IMR-90 (cell line): ENCODE measurements at regions not wholly inside any gene's neighbourhood (a gene's known extent, or its start where the extent isn't known, plus 50 kb on each side); places are given as distances from the start of the nearest gene placed in this dataset.

Experiments
- ATAC-seq: fragments of 200-7000 bp; cut with Tn5 transposase; 2 replicates; pipeline ENCODE4 v1.9.1; 2020; ENCODE audit warnings: low read depth, mild to moderate bottlenecking, moderate library complexity
- BruUV-seq: library from RNA; stranded (reverse); fragments of 400-500 nt; replicated peaks from 2 replicates; lab custom pipeline; 2021; lab: Mats Ljungman, UMichigan
- CTCF ChIA-PET: fragments of 300-600 bp; formaldehyde crosslinking; extraction: SDS; loops from one replicate; lab custom pipeline; 2021; ENCODE audit warnings: antibody characterized with exemption; lab: Yijun Ruan, JAX
- POLR2A ChIA-PET: fragments of 300-600 bp; sonication (Branson Sonifier 250); formaldehyde crosslinking; loops from one replicate; lab custom pipeline; 2022; ENCODE audit warnings: antibody characterized with exemption; ENCODE audit not compliant: unreplicated experiment; lab: Charles Lee
- DNase-seq: peaks from one replicate; pipeline ENCODE4 v3.0.0; 2013
- H2AFZ ChIP-seq: replicated peaks from 2 replicates; pipeline ENCODE3; 2013; ENCODE audit warnings: low read length, mild to moderate bottlenecking; ENCODE audit not compliant: poor library complexity
- H2AK5ac ChIP-seq: 2 replicates; pipeline ENCODE4 v1.6.1; 2013; ENCODE audit warnings: low read depth, low read length, inconsistent platforms
- H2AK9ac ChIP-seq: replicated peaks from 2 replicates; pipeline ENCODE3; 2013; ENCODE audit warnings: mild to moderate bottlenecking, low read depth, low read length, moderate library complexity; ENCODE audit not compliant: poor library complexity
- H2BK120ac ChIP-seq: 2 replicates; pipeline ENCODE4 v1.6.1; 2013; ENCODE audit warnings: low read depth, low read length, inconsistent platforms
- H2BK15ac ChIP-seq: 3 replicates; pipeline ENCODE4 v1.6.1; 2013; ENCODE audit warnings: low read depth, low read length, inconsistent platforms
- H2BK20ac ChIP-seq: 2 replicates; pipeline ENCODE4 v1.6.1; 2013; ENCODE audit warnings: low read depth, mild to moderate bottlenecking, inconsistent platforms, low read length, moderate library complexity
- H2BK5ac ChIP-seq: 2 replicates; pipeline ENCODE4 v1.6.1; 2013; ENCODE audit warnings: mild to moderate bottlenecking, low read depth, low read length, inconsistent platforms; ENCODE audit not compliant: poor library complexity, severe bottlenecking
- H3K14ac ChIP-seq: replicated peaks from 2 replicates; pipeline ENCODE4 v1.6.1; 2013; ENCODE audit warnings: low read depth, low read length, inconsistent platforms
- H3K18ac ChIP-seq: 2 replicates; pipeline ENCODE4 v1.6.1; 2013; ENCODE audit warnings: low read depth, low read length, control low read depth
- H3K23ac ChIP-seq: 2 replicates; pipeline ENCODE4 v1.6.1; 2013; ENCODE audit warnings: low read depth, low read length, inconsistent platforms
- H3K27ac ChIP-seq: 2 replicates; pipeline ENCODE4 v1.5.1; 2013; ENCODE audit warnings: mild to moderate bottlenecking, control low read depth, low read length; ENCODE audit not compliant: insufficient read depth
- H3K27me3 ChIP-seq: 2 replicates; pipeline ENCODE4 v1.6.1; 2013; ENCODE audit warnings: low read length; ENCODE audit not compliant: control insufficient read depth, insufficient read depth
- H3K36me3 ChIP-seq: 2 replicates; pipeline ENCODE4 v1.6.1; 2013; ENCODE audit warnings: low read length, mixed read lengths; ENCODE audit not compliant: control insufficient read depth, insufficient read depth
- H3K4ac ChIP-seq: 2 replicates; pipeline ENCODE4 v1.6.1; 2013; ENCODE audit warnings: low read depth, low read length, inconsistent platforms
- H3K4me1 ChIP-seq: 2 replicates; pipeline ENCODE4 v1.6.1; 2013; ENCODE audit warnings: low read length, mixed read lengths; ENCODE audit not compliant: control insufficient read depth, insufficient read depth
- H3K4me2 ChIP-seq: 2 replicates; pipeline ENCODE4 v1.6.1; 2013; ENCODE audit warnings: low read depth, mild to moderate bottlenecking, control low read depth, low read length, moderate library complexity
- H3K4me3 ChIP-seq: 2 replicates; pipeline ENCODE4 v1.5.1; 2013; ENCODE audit warnings: low read depth, mild to moderate bottlenecking, control low read depth, low read length, moderate library complexity; ENCODE audit not compliant: insufficient read depth
- H3K56ac ChIP-seq: 2 replicates; pipeline ENCODE4 v1.6.1; 2013; ENCODE audit warnings: low read length, inconsistent platforms; ENCODE audit not compliant: insufficient read depth; ENCODE audit errors: extremely low read depth
- H3K79me1 ChIP-seq, 2 experiments: 2 replicates each; pipeline ENCODE4 v1.6.1; 2013; ENCODE audit warnings: low read length in 2 of 2, inconsistent platforms in 1 of 2, low read depth in 1 of 2
- H3K9ac ChIP-seq: 2 replicates; pipeline ENCODE4 v1.6.1; 2013; ENCODE audit warnings: low read depth, low read length, control low read depth
- H3K9me1 ChIP-seq: 2 replicates; pipeline ENCODE4 v1.6.1; 2013; ENCODE audit warnings: low read length, inconsistent platforms; ENCODE audit not compliant: insufficient read depth
- H3K9me3 ChIP-seq: 2 replicates; pipeline ENCODE4 v1.6.1; 2013; ENCODE audit warnings: low read length; ENCODE audit not compliant: control insufficient read depth, insufficient read depth
- H4K20me1 ChIP-seq: 2 replicates; pipeline ENCODE4 v1.6.1; 2013; ENCODE audit warnings: low read length, inconsistent platforms; ENCODE audit not compliant: insufficient read depth
- H4K5ac ChIP-seq: 2 replicates; pipeline ENCODE4 v1.6.1; 2013; ENCODE audit warnings: mild to moderate bottlenecking, low read depth, low read length, control low read depth
- H4K8ac ChIP-seq, 2 experiments: 2 replicates each; pipeline ENCODE4 v1.6.1; 2013; ENCODE audit warnings: low read depth in 2 of 2, low read length in 2 of 2, control low read depth in 1 of 2, inconsistent platforms in 1 of 2
- H4K91ac ChIP-seq: 2 replicates; pipeline ENCODE4 v1.6.1; 2013; ENCODE audit warnings: low read depth, low read length, inconsistent platforms; ENCODE audit not compliant: insufficient read depth
- BHLHE40 ChIP-seq: fragments of 150-350 bp; IDR thresholded peaks from 2 replicates; pipeline ENCODE4 v1.6.1; 2016; ENCODE audit warnings: mild to moderate bottlenecking, low read depth, low read length
- CEBPB ChIP-seq: IDR thresholded peaks from 2 replicates; pipeline ENCODE4 v1.6.1; 2012; ENCODE audit warnings: low read depth, low read length, improper control_type of control experiment
- CHD1 ChIP-seq: IDR thresholded peaks from 2 replicates; pipeline ENCODE4 v1.6.1; 2012; ENCODE audit warnings: low read depth, low read length, improper control_type of control experiment
- CTCF ChIP-seq: conservative IDR thresholded peaks from 2 replicates; pipeline ENCODE4 v1.5.1; 2012; ENCODE audit warnings: mild to moderate bottlenecking, low read depth, low read length, improper control_type of control experiment
- FOS ChIP-seq: fragments of 150-350 bp; IDR thresholded peaks from 2 replicates; pipeline ENCODE4 v1.6.1; 2016; ENCODE audit warnings: low read depth, low read length
- MAFK ChIP-seq: IDR thresholded peaks from 2 replicates; pipeline ENCODE4 v1.6.1; 2012; ENCODE audit warnings: low read depth, low read length, improper control_type of control experiment
- MAZ ChIP-seq: IDR thresholded peaks from 2 replicates; pipeline ENCODE4 v1.6.1; 2012; ENCODE audit warnings: low read depth, mild to moderate bottlenecking, low read length, improper control_type of control experiment, moderate library complexity, borderline replicate concordance
- MXI1 ChIP-seq: IDR thresholded peaks from 2 replicates; pipeline ENCODE4 v1.6.1; 2012; ENCODE audit warnings: low read depth, mild to moderate bottlenecking, low read length, moderate library complexity, borderline replicate concordance
- NFE2L2 ChIP-seq: fragments of 150-350 bp; IDR thresholded peaks from 2 replicates; pipeline ENCODE4 v1.6.1; 2016; ENCODE audit warnings: low read depth, mild to moderate bottlenecking, low read length
- POLR2A ChIP-seq: IDR thresholded peaks from 2 replicates; pipeline ENCODE4 v1.6.1; 2012; ENCODE audit warnings: mild to moderate bottlenecking, low read depth, low read length
- RAD21 ChIP-seq: IDR thresholded peaks from 2 replicates; pipeline ENCODE4 v1.6.1; 2012; ENCODE audit warnings: low read length, improper control_type of control experiment
- RCOR1 ChIP-seq: IDR thresholded peaks from 2 replicates; pipeline ENCODE4 v1.6.1; 2012; ENCODE audit warnings: mild to moderate bottlenecking, low read length, improper control_type of control experiment; ENCODE audit not compliant: insufficient replicate concordance
- RFX5 ChIP-seq: IDR thresholded peaks from 2 replicates; pipeline ENCODE4 v1.8.0; 2012; ENCODE audit warnings: low read depth, mild to moderate bottlenecking, low read length, moderate library complexity
- SMC3 ChIP-seq: fragments of 150-350 bp; IDR thresholded peaks from 2 replicates; pipeline ENCODE4 v1.6.1; 2016; ENCODE audit warnings: low read depth, mild to moderate bottlenecking, antibody characterized with exemption, low read length, moderate library complexity
- WGBS, 2 experiments: methylation state at CpG; one replicate each; pipeline versions ENCODE4 v1.1.5 to v1.1.7; 2013; ENCODE audit warnings: missing lambda C conversion rate in 2 of 2; ENCODE audit not compliant: insufficient read length in 1 of 2; ENCODE audit errors: extremely low coverage in 2 of 2; 5-methylcytosine and 5-hydroxymethylcytosine counted together
- dilution Hi-C: fragments of 300-500 bp; cut with HindIII; formaldehyde crosslinking; loops from one replicate; pipeline ENCODE4 v1.14.3; 2018; ENCODE audit warnings: low sequenced_read_pairs; ENCODE audit not compliant: unreplicated experiment
- in situ Hi-C: fragments of 300-500 bp; cut with MboI; formaldehyde crosslinking; loops from 3 replicates; pipeline ENCODE4 v1.14.3; 2019; ENCODE audit warnings: low sequenced_read_pairs, inconsistent platforms, mixed read lengths
- intact Hi-C: fragments of 100-400 bp; cut with micrococcal nuclease; formaldehyde crosslinking; loops from 2 replicates; pipeline ENCODE4 v1.10.0; 2022
- TF ChIP-seq, protein P1 (sequence below): fragments of 150-350 bp; IDR thresholded peaks from 2 replicates; pipeline ENCODE4 v1.6.1; 2017; ENCODE audit warnings: mild to moderate bottlenecking, antibody characterized with exemption, low read length, low read depth
- TF ChIP-seq, protein P2 (sequence below): fragments of 150-350 bp; IDR thresholded peaks from 2 replicates; pipeline ENCODE4 v1.6.1; 2016; ENCODE audit warnings: low read depth, mild to moderate bottlenecking, low read length, moderate library complexity, borderline replicate concordance

GRCh38 chr16:86693033-86693432 is 114.7 kb downstream of the FOXL1 start:
- Histone ChIP-seq H3K14ac (no peak overlapping the region), H2BK120ac (no peak overlapping the region), H3K23ac (no peak overlapping the region), H2BK5ac (no peak overlapping the region), H3K4me3 (no peak overlapping the region), H3K27ac (no peak overlapping the region), H3K4me2 (no peak overlapping the region), H3K4ac (no peak overlapping the region), H4K20me1 (no peaks in the 10 kb centered on the region), H4K91ac (no peak overlapping the region), H3K36me3 (no peaks in the 10 kb centered on the region), H3K18ac (no peak overlapping the region), H3K79me1 (no peaks in the 10 kb centered on the region), H4K8ac (no peak overlapping the region), H3K9me1 (no peaks in the 10 kb centered on the region), H3K9me3 (no peaks in the 10 kb centered on the region), H4K5ac (no peak overlapping the region), H2AK9ac (no peak overlapping the region), H2BK20ac (no peak overlapping the region), H3K56ac (no peak overlapping the region), H3K4me1 (no peaks in the 10 kb centered on the region), H2BK15ac (no peak overlapping the region), H3K27me3 (peaks cover 17% of the 10 kb centered on the region), H2AFZ (no peak overlapping the region), H2AK5ac (no peak overlapping the region), H3K9ac (no peak overlapping the region)
- ATAC-seq (no peak), DNase-seq (no peak)
- CTCF ChIA-PET, result no interaction called here
- in situ Hi-C loops, result no loop called here
- no CpG with 5 or more reads among the region's 5 CpGs for WGBS, 2 experiments
- dilution Hi-C loops, result no loop called here
- no TSS peak for BruUV-seq
- no peak for TF ChIP-seq RFX5
- TF ChIP-seq BHLHE40, result no peak
- TF ChIP-seq RCOR1, result no peak
- TF ChIP-seq, protein P1, sequence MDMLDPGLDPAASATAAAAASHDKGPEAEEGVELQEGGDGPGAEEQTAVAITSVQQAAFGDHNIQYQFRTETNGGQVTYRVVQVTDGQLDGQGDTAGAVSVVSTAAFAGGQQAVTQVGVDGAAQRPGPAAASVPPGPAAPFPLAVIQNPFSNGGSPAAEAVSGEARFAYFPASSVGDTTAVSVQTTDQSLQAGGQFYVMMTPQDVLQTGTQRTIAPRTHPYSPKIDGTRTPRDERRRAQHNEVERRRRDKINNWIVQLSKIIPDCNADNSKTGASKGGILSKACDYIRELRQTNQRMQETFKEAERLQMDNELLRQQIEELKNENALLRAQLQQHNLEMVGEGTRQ, result no peak
- no peak for TF ChIP-seq SMC3
- TF ChIP-seq MAFK, result no peak
- TF ChIP-seq POLR2A, result no peak
- TF ChIP-seq, protein P2, sequence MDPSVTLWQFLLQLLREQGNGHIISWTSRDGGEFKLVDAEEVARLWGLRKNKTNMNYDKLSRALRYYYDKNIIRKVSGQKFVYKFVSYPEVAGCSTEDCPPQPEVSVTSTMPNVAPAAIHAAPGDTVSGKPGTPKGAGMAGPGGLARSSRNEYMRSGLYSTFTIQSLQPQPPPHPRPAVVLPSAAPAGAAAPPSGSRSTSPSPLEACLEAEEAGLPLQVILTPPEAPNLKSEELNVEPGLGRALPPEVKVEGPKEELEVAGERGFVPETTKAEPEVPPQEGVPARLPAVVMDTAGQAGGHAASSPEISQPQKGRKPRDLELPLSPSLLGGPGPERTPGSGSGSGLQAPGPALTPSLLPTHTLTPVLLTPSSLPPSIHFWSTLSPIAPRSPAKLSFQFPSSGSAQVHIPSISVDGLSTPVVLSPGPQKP, result no peak
- no peak for TF ChIP-seq FOS
- TF ChIP-seq CHD1, result no peak
- no peak for TF ChIP-seq CTCF
- no peak for TF ChIP-seq MXI1
- TF ChIP-seq NFE2L2, result no peak
- TF ChIP-seq RAD21, result no peak
- TF ChIP-seq MAZ, result no peak
- no peak for TF ChIP-seq CEBPB
- intact Hi-C loops, result no loop called here
- POLR2A ChIA-PET, result no interaction called here
